Fibroblast of lung (primary cell): ENCODE measurements at regions not wholly inside any gene's neighbourhood (a gene's known extent, or its start where the extent isn't known, plus 50 kb on each side); places are given as distances from the start of the nearest gene placed in this dataset.

ENCODE experiments used
- DNase-seq, 2 donors: peaks; one replicate each; pipeline versions ENCODE4 v3.0.0 to v3.0.0-alpha.2; 2010; ENCODE audit warnings: low read depth in 2 of 2
- H2AFZ ChIP-seq: 2 replicates; pipeline ENCODE4 v1.5.1; 2012; ENCODE audit warnings: low read length, control low read depth, inconsistent platforms
- H3K27ac ChIP-seq: 2 replicates; pipeline ENCODE4 v1.5.1; 2011; ENCODE audit warnings: low read length, control low read depth; ENCODE audit not compliant: insufficient read depth
- H3K27me3 ChIP-seq: 2 replicates; pipeline ENCODE4 v1.5.1; 2011; ENCODE audit warnings: mild to moderate bottlenecking, low read length; ENCODE audit not compliant: control insufficient read depth, insufficient read depth
- H3K36me3 ChIP-seq: 2 replicates; pipeline ENCODE4 v1.5.1; 2011; ENCODE audit warnings: low read length; ENCODE audit not compliant: control insufficient read depth, insufficient read depth
- H3K4me1 ChIP-seq: 2 replicates; pipeline ENCODE4 v1.5.1; 2011; ENCODE audit warnings: low read length; ENCODE audit not compliant: control insufficient read depth, insufficient read depth; ENCODE audit errors: extremely low read depth
- H3K4me2 ChIP-seq: 2 replicates; pipeline ENCODE4 v1.5.1; 2011; ENCODE audit warnings: low read length, control low read depth; ENCODE audit not compliant: insufficient read depth; ENCODE audit errors: extremely low read depth
- H3K4me3 ChIP-seq, 4 experiments: fragments of 200-600 bp in 1 of 4; sonication (generic) in 1 of 4; replicated peaks in 1 of 4; 2 replicates each; pipeline ENCODE4 v1.5.1; 2011 to 2016; ENCODE audit warnings: low read length in 4 of 4, low read depth in 3 of 4, mild to moderate bottlenecking in 3 of 4, control low read depth in 2 of 4, inconsistent platforms in 1 of 4, mixed read lengths in 1 of 4; ENCODE audit not compliant: insufficient read depth in 1 of 4; ENCODE audit errors: control extremely low read depth in 1 of 4
- H3K79me2 ChIP-seq: 2 replicates; pipeline ENCODE4 v1.5.1; 2012; ENCODE audit warnings: mild to moderate bottlenecking, low read length, inconsistent platforms; ENCODE audit not compliant: control insufficient read depth, insufficient read depth
- H3K9ac ChIP-seq: 2 replicates; pipeline ENCODE4 v1.5.1; 2011; ENCODE audit warnings: mild to moderate bottlenecking, low read length, control low read depth; ENCODE audit not compliant: insufficient read depth
- H3K9me3 ChIP-seq: 2 replicates; pipeline ENCODE4 v1.5.1; 2012; ENCODE audit warnings: low read depth, low read length; ENCODE audit not compliant: control insufficient read depth, insufficient read depth
- H4K20me1 ChIP-seq: 2 replicates; pipeline ENCODE4 v1.5.1; 2011; ENCODE audit warnings: low read length; ENCODE audit not compliant: control insufficient read depth, insufficient read depth; ENCODE audit errors: extremely low read depth
- EZH2 ChIP-seq: IDR thresholded peaks from 2 replicates; pipeline ENCODE4 v1.5.1; 2012; ENCODE audit warnings: low read length, control low read depth, mild to moderate bottlenecking; ENCODE audit errors: missing control alignments
- TF ChIP-seq, protein P1 (sequence below), 2 donors: IDR thresholded peaks in 1 of 2; conservative IDR thresholded peaks in 1 of 2; 1 replicate in 1 of 2; 2 replicates in 1 of 2; pipeline ENCODE4 v1.5.1; 2011 to 2012; ENCODE audit warnings: low read length in 2 of 2, control low read depth in 1 of 2, inconsistent platforms in 1 of 2, low read depth in 1 of 2, mild to moderate bottlenecking in 1 of 2

DNA sequence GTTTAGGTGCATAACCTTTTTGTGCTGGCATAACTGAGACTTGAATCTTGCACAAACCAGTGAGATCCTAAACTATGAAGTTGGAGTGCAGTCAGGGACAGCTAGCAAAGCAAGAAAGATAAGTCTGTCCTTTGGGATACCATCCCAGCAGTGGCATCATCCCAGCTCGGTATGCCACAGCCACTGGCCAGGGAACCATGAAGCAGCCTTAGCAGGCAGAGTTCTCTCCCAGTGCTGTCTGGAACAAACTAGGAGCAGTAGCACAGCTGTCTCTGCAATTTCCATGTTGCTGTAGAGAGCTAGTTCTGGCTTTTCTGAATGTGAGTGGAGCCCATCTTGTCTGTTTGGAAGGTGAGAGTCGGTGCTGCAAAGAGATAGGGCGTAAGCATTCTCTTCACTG is 130.3 kb downstream of the DTWD1 start:
- Histone ChIP-seq H3K4me2 (no peak overlapping the region), H3K9me3 (no peaks in the 10 kb centered on the region), H3K4me3 (no peak overlapping the region), H3K27me3 (no peaks in the 10 kb centered on the region), H4K20me1 (no peaks in the 10 kb centered on the region), H3K27ac (no peak overlapping the region), H3K36me3 (no peaks in the 10 kb centered on the region), H3K79me2 (no peaks in the 10 kb centered on the region), H3K4me1 (no peaks in the 10 kb centered on the region), H2AFZ (no peak overlapping the region), H3K9ac (no peak overlapping the region)
- TF ChIP-seq, protein P1, sequence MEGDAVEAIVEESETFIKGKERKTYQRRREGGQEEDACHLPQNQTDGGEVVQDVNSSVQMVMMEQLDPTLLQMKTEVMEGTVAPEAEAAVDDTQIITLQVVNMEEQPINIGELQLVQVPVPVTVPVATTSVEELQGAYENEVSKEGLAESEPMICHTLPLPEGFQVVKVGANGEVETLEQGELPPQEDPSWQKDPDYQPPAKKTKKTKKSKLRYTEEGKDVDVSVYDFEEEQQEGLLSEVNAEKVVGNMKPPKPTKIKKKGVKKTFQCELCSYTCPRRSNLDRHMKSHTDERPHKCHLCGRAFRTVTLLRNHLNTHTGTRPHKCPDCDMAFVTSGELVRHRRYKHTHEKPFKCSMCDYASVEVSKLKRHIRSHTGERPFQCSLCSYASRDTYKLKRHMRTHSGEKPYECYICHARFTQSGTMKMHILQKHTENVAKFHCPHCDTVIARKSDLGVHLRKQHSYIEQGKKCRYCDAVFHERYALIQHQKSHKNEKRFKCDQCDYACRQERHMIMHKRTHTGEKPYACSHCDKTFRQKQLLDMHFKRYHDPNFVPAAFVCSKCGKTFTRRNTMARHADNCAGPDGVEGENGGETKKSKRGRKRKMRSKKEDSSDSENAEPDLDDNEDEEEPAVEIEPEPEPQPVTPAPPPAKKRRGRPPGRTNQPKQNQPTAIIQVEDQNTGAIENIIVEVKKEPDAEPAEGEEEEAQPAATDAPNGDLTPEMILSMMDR (conservative IDR thresholded peaks at IDR 0.05 in 1 of 2, IDR thresholded peaks at IDR 0.05 in 1 of 2; ENCODE audit: low read depth in 1 of 2, low read length in 2 of 2): no peak
- no peak for TF ChIP-seq EZH2
- no peak for DNase-seq

DNA sequence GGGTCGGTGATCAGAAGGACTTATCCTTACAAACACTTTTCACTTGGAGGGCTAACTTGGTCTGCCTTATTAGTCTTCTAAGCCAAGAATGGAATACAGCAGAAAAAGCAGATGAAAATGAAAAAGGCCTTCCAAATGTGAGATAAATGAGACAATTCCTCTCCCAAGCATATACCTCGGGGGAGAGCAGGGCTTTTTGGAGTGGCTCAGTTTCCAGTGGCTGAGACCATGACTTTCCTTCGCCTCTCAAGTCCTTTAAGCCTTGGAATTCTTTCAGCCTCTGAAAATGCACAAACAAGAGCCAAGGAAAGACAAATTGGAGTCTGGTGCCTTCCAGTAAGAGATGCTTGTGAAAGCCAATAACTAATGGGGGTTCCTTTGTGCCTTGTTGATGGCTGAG is 130.9 kb downstream of the DTWD1 start:
- Histone ChIP-seq H3K79me2 (no peaks in the 10 kb centered on the region), H3K9me3 (no peaks in the 10 kb centered on the region), H3K4me1 (no peaks in the 10 kb centered on the region), H3K27ac (no peak overlapping the region), H3K27me3 (no peaks in the 10 kb centered on the region), H3K4me3 (no peak overlapping the region), H2AFZ (no peak overlapping the region), H3K36me3 (no peaks in the 10 kb centered on the region), H4K20me1 (no peaks in the 10 kb centered on the region), H3K4me2 (no peak overlapping the region), H3K9ac (no peak overlapping the region)
- no peak for DNase-seq
- no peak for TF ChIP-seq EZH2
- TF ChIP-seq, protein P1 (conservative IDR thresholded peaks at IDR 0.05 in 1 of 2, IDR thresholded peaks at IDR 0.05 in 1 of 2; ENCODE audit: low read depth in 1 of 2, low read length in 2 of 2): no peak

GRCh38 chr15:49752517-49752916 is 131.7 kb downstream of the DTWD1 start:
- Histone ChIP-seq H3K4me1 (no peaks in the 10 kb centered on the region), H3K9me3 (no peaks in the 10 kb centered on the region), H3K4me2 (no peak overlapping the region), H3K36me3 (no peaks in the 10 kb centered on the region), H3K27ac (no peak overlapping the region), H3K79me2 (no peaks in the 10 kb centered on the region), H3K9ac (no peak overlapping the region), H2AFZ (no peak overlapping the region), H3K4me3 (no peak overlapping the region), H3K27me3 (no peaks in the 10 kb centered on the region), H4K20me1 (no peaks in the 10 kb centered on the region)
- DNase-seq: no peak
- TF ChIP-seq EZH2: no peak
- TF ChIP-seq, protein P1 (conservative IDR thresholded peaks at IDR 0.05 in 1 of 2, IDR thresholded peaks at IDR 0.05 in 1 of 2; ENCODE audit: low read depth in 1 of 2, low read length in 2 of 2): no peak
